ENCODE measurements at regions not wholly inside any gene's neighbourhood (a gene's known extent, or its start where the extent isn't known, plus 50 kb on each side); places are given as distances from the start of the nearest gene placed in this dataset.

- no peak for TF ChIP-seq E2F8 (IDR thresholded peaks at IDR 0.05; ENCODE audit: low read depth, partially characterized antibody)
These were observed 169.4 kb downstream of the INSIG2 start (continued) for GRCh38 chr2:118257696-118258095.

DNA sequence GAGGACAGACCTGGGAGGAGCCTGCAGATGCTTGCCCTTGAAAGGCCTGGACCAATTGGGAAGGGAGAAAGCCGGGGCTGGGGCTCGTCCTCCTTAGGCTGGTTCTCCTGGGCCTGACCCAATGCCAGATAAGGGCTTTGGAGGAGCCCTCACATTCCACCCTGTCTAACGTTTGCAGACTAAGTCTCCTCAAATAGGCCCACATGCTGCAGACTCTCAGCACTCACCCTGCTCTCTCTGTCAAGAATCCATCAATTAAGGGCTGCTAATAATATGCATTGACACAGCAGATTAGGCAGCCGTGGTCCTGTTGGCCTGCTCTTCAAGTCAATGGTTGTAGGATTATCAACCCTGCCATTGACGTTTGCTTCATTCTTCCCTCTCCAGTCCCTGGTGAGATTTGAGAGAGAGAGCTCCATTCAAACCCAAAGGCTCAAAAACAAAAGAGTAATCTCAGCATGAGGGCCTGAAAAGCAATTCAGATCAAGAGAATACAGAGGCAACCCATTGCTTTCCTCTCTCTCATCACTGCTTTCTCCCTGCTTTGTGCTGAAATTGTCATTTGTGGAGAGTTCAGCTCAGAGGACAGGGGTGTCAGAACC is 167.6 kb downstream of the INSIG2 start:
- no peak for ATAC-seq
- no peak overlapping the region for H3K4me2 ChIP-seq (ENCODE audit: insufficient read depth, low read length)
- WGBS (ENCODE audit: insufficient coverage, low coverage, missing lambda C conversion rate) = 0% methylated on average over 5 of the region's 5 CpGs
- H3K79me2 ChIP-seq (ENCODE audit: control insufficient read depth, insufficient read depth, low read length) = no peaks in the 10 kb centered on the region
- no peaks in the 10 kb centered on the region for H3K4me1 ChIP-seq (replicated peaks in 1 of 2; ENCODE audit: control insufficient read depth in 2 of 2, insufficient read depth in 2 of 2, low read length in 2 of 2)
- H3K9me1 ChIP-seq (ENCODE audit: control insufficient read depth, insufficient read depth, low read length) = no peaks in the 10 kb centered on the region
- no peaks in the 10 kb centered on the region for H4K20me1 ChIP-seq (replicated peaks; ENCODE audit: control insufficient read depth, insufficient read depth, low read length)
- H2AFZ ChIP-seq (ENCODE audit: low read depth, low read length) = no peak overlapping the region
- no peak overlapping the region for H3K4me3 ChIP-seq
- ChIA-PET CTCF (ENCODE audit: low intra/inter-chr PET ratio) (no interaction called here), POLR2A (interaction anchor here (0.9 to 1.1 kb wide), 2 partner anchors 24 to 27 kb away, joined by 3 to 4 read pairs; no protein-coding TSS in a partner anchor)
- H3K27ac ChIP-seq (ENCODE audit: extremely low read depth, low read depth, low read length) = no peak overlapping the region
- BruUV-seq (replicated peaks) = no TSS peak
- no peaks in the 10 kb centered on the region for H3K36me3 ChIP-seq (ENCODE audit: control insufficient read depth, insufficient read depth, low read length)
- no peaks in the 10 kb centered on the region; a peak in 1 of 5 replicates for H3K27me3 ChIP-seq (ENCODE audit: control insufficient read depth in 2 of 2, insufficient read depth in 2 of 2, low read length in 2 of 2)
- FAIRE-seq = no peak
- DNase-seq (ENCODE audit: extremely low read depth in 1 of 4, low spot score in 3 of 4) = no peak
- intact Hi-C loops (cut with micrococcal nuclease) = no loop called here
- H3K9me3 ChIP-seq (replicated peaks; ENCODE audit: control insufficient read depth, insufficient read depth, low read depth, low read length) = no peaks in the 10 kb centered on the region
- TF ChIP-seq SRF (CRISPR knock-in tag; IDR thresholded peaks at IDR 0.05) = no peak
- in situ Hi-C loops (cut with MboI) = no loop called here
- H3K9ac ChIP-seq (ENCODE audit: insufficient read depth in 1 of 2, low read depth in 2 of 2, low read length in 2 of 2) = no peak overlapping the region

Data from K562 (cell line).